ENCODE measurements at regions not wholly inside any gene's neighbourhood (a gene's known extent, or its start where the extent isn't known, plus 50 kb on each side); places are given as distances from the start of the nearest gene placed in this dataset.

GRCh38 chr6:133026705-133027104 is 212.3 kb downstream of the RPS12 start:
- H3K4me3 ChIP-seq = no peak overlapping the region
- no peak overlapping the region for H3K27ac ChIP-seq
- no peaks in the 10 kb centered on the region for H3K36me3 ChIP-seq
- DNase-seq (ENCODE audit: low read depth in 1 of 2, low spot score in 2 of 2) = no peak
- no peaks in the 10 kb centered on the region for H3K4me1 ChIP-seq (replicated peaks)
- no peaks in the 10 kb centered on the region for H3K9me3 ChIP-seq (replicated peaks)
- no peaks in the 10 kb centered on the region for H3K27me3 ChIP-seq (replicated peaks)

DNA sequence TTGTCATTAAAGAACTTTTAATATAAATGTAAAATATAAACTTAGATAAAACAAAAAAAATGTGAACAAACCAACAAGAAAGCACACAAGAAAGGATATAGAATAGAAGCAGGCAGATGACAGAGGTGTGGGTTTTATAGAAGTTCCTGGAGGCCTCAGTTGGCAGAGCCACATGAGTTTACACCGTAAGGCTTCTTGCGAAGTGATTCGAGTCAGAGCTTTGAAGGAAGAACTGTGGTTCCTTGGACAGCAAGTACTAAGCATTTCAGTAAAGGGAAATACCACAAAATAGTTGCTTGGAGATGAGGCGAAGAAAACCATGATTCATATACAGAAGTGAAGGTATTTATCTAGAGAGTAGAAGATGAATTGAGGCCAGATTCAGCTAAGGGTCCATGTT is 207.9 kb upstream of the EYA4 start:
- no peak for DNase-seq (ENCODE audit: low read depth in 1 of 2, low spot score in 2 of 2)
- H3K4me1 ChIP-seq (replicated peaks) = no peaks in the 10 kb centered on the region

DNA sequence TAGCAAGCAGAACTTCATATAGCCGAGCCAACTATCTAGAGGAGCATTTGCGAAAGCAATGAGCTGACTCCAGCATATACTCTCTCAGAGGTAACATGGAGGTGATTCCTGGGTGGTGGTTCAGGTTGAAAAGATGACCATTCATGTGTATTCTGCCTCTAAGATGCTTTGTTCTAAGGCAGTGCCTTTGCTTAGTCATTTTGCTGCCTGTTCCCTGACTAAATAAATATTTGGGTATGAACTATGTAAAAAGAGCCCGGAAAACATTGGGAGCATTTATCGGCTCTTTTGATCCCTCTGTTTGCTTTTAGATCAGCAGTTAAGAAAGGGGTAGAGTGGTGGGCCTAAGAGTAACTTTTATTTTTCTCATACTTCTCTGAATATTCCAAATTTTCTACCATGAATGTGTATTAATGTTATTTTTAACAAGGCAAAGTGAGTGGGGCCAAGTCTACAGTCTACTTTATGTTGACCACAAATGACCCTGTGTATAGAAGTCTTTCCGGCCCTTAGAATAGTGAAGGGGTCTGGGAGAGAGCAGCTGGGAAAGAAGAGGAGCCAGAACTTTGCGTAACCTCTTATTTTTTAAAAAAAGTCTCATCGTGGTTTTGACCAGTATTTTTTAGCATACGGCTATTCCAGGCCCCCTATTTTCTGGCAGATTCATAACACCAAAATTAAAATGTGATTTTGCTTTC is 206.5 kb upstream of the EYA4 start:
- Histone ChIP-seq H3K27ac (no peak overlapping the region), H3K4me1 (replicated peaks) (no peaks in the 10 kb centered on the region), H3K36me3 (no peaks in the 10 kb centered on the region), H3K27me3 (replicated peaks) (no peaks in the 10 kb centered on the region), H3K4me3 (no peak overlapping the region), H3K9me3 (replicated peaks) (no peaks in the 10 kb centered on the region)
- no peak for DNase-seq (ENCODE audit: low read depth in 1 of 2, low spot score in 2 of 2)

More for the DNA sequence above, 207.9 kb upstream of the EYA4 start:
- H3K27ac ChIP-seq = no peak overlapping the region
- H3K9me3 ChIP-seq (replicated peaks) = no peaks in the 10 kb centered on the region
- no peak overlapping the region for H3K4me3 ChIP-seq
- no peaks in the 10 kb centered on the region for H3K36me3 ChIP-seq
- no peaks in the 10 kb centered on the region for H3K27me3 ChIP-seq (replicated peaks)

DNA sequence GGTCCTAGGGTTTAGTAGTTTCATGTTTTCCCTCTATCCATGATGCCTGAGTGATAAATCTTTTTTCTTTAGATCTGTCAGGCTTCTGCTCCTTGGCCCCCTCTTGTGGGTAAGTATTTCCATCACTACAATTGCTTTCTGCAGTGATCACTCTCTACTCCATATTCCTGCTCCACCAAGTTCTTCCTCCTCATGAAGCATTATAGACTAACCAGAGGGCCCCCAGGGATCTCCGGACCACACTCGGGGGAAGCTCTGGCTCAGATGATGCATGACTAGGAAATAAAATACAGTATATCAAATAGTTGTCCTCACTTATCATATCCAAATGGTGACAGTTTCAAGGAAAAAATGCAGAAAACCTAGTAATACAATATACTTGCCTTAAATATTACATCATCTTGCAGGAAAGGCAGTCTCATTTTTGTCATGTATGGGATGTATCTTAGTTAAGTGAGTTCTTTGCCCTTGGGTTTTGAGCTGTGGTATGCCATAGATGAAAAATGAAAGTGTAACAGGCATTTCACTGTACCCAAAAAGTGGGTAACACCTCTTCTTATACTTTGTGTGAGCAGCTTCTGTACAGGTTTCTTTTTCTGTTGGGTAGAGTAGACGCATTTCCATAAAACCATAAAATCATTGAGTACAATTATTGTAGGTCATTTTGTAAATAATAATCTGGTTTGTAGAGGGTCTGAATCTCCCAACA is 200.9 kb upstream of the EYA4 start:
- no peak for DNase-seq (ENCODE audit: low read depth in 1 of 2, low spot score in 2 of 2)
- H3K27me3 ChIP-seq (replicated peaks) = 0 out of 2 replicates have a peak, but pooled peaks cover 3% of the 10 kb centered on the region
- H3K36me3 ChIP-seq = no peaks in the 10 kb centered on the region

GRCh38 chr6:133040803-133041419 is 200.2 kb upstream of the EYA4 start:
- Histone ChIP-seq H3K4me1 (replicated peaks) (no peaks in the 10 kb centered on the region), H3K4me3 (no peak overlapping the region), H3K9me3 (replicated peaks) (no peaks in the 10 kb centered on the region), H3K27ac (no peak overlapping the region), H3K36me3 (no peaks in the 10 kb centered on the region), H3K27me3 (replicated peaks) (0 out of 2 replicates have a peak, but pooled peaks cover 4% of the 10 kb centered on the region)
- no peak for DNase-seq (ENCODE audit: low read depth in 1 of 2, low spot score in 2 of 2)

More for the DNA sequence above, 200.9 kb upstream of the EYA4 start:
- H3K9me3 ChIP-seq (replicated peaks) = no peaks in the 10 kb centered on the region
- H3K27ac ChIP-seq = no peak overlapping the region
- no peak overlapping the region for H3K4me3 ChIP-seq
- no peaks in the 10 kb centered on the region for H3K4me1 ChIP-seq (replicated peaks)

- no peak for DNase-seq (ENCODE audit: low read depth in 1 of 2, low spot score in 2 of 2)
- Histone ChIP-seq H3K9me3 (replicated peaks) (no peaks in the 10 kb centered on the region), H3K27ac (no peak overlapping the region), H3K4me3 (no peak overlapping the region), H3K27me3 (replicated peaks) (0 out of 2 replicates have a peak, but pooled peaks cover 4% of the 10 kb centered on the region), H3K4me1 (replicated peaks) (no peaks in the 10 kb centered on the region), H3K36me3 (no peaks in the 10 kb centered on the region)
Observed at GRCh38 chr6:133042550-133043120, 198.5 kb upstream of the EYA4 start.

DNA sequence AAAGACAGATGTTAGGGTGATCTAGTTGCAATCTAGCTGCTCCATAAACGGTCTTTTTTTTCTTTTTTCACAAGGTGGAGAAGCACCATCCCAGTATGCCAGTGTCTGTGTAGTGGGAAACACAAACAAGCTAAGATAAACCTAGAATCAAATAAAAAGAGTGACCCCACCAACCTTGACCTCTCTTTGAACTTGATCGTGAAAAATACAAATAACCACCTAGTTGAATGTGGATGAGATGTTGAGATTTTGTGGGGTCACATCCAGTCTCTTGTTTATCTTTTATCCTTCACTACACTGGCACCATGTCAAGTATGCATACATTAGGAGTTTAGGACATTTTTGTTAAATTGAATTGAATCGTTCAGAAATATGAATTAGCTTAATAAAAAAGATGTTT is 194.6 kb upstream of the EYA4 start:
- H3K4me3 ChIP-seq = no peak overlapping the region
- H3K27me3 ChIP-seq (replicated peaks) = 0 out of 2 replicates have a peak, but pooled peaks cover 4% of the 10 kb centered on the region
- DNase-seq (ENCODE audit: low read depth in 1 of 2, low spot score in 2 of 2) = no peak

DNA sequence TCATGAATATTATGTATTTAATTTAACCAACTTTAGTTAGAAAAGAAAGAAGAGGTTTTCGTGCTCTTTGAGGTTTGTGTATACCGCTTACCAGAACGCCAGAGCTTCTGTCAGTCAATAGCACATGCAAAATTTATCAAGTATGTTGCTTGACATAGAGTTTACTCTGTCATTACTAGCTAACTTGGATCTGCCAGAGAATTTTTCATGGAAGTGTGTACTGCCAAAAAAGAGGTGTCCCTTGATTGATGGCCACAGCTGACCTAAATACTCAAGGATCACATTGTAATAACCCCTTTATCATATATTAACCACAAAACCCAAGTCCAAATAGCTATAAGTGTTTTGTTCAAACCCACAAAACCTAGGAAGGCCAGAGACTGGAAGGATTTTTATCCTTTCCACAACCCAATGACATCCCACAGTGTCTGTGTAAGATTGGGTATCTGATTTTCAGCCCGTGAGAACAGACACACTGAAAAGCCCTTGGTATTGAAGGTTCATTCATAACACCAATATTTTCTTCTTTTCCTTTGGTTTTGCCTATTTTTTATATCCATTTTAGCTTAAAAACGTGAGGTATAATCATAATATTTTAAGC is 194.0 kb upstream of the EYA4 start:
- no peak overlapping the region for H3K4me3 ChIP-seq
- no peak for DNase-seq (ENCODE audit: low read depth in 1 of 2, low spot score in 2 of 2)
- H3K36me3 ChIP-seq = no peaks in the 10 kb centered on the region
- H3K4me1 ChIP-seq (replicated peaks) = no peaks in the 10 kb centered on the region
- 0 out of 2 replicates have a peak, but pooled peaks cover 4% of the 10 kb centered on the region for H3K27me3 ChIP-seq (replicated peaks)
- no peaks in the 10 kb centered on the region for H3K9me3 ChIP-seq (replicated peaks)
- H3K27ac ChIP-seq = no peak overlapping the region

More for the DNA sequence above, 194.6 kb upstream of the EYA4 start:
- Histone ChIP-seq H3K27ac (no peak overlapping the region), H3K36me3 (no peaks in the 10 kb centered on the region), H3K4me1 (replicated peaks) (no peaks in the 10 kb centered on the region), H3K9me3 (replicated peaks) (no peaks in the 10 kb centered on the region)

DNA sequence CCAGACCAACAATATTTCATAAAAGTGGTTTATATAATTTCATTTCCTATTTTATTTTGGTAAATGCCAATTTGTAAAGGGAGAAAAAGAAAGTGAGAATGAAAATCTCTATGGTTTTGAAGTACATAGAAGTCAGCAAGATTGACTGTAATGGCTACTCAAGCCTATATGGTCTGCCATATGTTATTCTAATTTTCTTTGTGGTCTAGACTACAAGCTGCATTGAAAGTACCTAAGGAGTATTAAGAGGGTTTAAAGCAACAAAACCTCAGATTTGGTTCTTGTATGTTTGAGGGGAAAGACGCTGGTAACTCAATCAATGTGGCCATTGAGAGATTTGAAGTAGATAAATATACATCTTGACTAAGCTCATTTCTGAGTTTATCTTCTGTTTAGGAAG is 193.5 kb upstream of the EYA4 start:
- Histone ChIP-seq H3K27me3 (replicated peaks) (0 out of 2 replicates have a peak, but pooled peaks cover 4% of the 10 kb centered on the region), H3K9me3 (replicated peaks) (no peaks in the 10 kb centered on the region), H3K36me3 (no peaks in the 10 kb centered on the region), H3K27ac (no peak overlapping the region), H3K4me3 (no peak overlapping the region), H3K4me1 (replicated peaks) (no peaks in the 10 kb centered on the region)
- DNase-seq (ENCODE audit: low read depth in 1 of 2, low spot score in 2 of 2) = no peak

DNA sequence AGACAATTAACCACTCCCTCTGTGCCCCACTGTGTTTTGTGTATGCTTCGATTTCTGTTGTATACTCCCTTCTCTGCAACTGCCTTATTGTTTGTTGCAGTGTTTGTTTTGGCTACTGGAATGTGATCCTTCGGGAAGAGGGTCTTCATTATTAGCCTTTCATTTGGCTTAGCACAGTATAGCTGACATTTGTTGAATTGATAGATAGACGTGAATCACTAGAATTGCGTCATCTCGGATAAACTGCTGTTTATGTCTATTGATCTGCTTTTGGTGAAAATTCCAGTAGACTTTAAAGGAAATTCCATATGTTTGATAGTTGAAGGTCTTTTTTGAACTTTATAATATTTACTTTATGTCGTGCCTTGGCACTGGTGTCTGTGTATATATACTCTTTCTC is 189.9 kb upstream of the EYA4 start:
- H3K27ac ChIP-seq = no peak overlapping the region
- H3K4me1 ChIP-seq (replicated peaks) = no peaks in the 10 kb centered on the region
- no peaks in the 10 kb centered on the region for H3K27me3 ChIP-seq (replicated peaks)
- H3K36me3 ChIP-seq = no peaks in the 10 kb centered on the region
- H3K9me3 ChIP-seq (replicated peaks) = no peaks in the 10 kb centered on the region
- no peak for DNase-seq (ENCODE audit: low read depth in 1 of 2, low spot score in 2 of 2)
- no peak overlapping the region for H3K4me3 ChIP-seq

DNA sequence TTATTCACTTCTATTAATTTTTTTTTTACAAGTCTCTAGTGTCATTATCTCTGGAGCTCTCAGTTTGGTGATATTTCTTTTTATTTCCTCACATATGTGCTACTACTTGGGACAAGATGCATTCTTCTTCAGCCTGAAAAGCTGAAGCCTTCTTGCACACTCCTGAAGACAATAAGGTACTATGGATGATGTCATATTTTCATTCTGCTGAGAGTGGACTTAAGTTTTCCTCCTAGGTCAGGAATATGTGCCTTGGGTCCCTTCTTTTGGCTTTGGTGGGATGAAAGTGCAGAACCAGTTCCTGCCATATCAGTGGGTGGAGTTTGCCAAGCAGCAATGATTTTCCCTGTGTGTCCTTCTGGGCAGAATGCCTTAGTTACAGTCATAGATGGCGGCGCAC is 188.7 kb upstream of the EYA4 start:
- H3K27ac ChIP-seq = no peak overlapping the region
- H3K36me3 ChIP-seq = no peaks in the 10 kb centered on the region
- H3K27me3 ChIP-seq (replicated peaks) = no peaks in the 10 kb centered on the region
- no peaks in the 10 kb centered on the region for H3K4me1 ChIP-seq (replicated peaks)
- DNase-seq (ENCODE audit: low read depth in 1 of 2, low spot score in 2 of 2) = no peak
- H3K4me3 ChIP-seq = no peak overlapping the region
- H3K9me3 ChIP-seq (replicated peaks) = no peaks in the 10 kb centered on the region

DNA sequence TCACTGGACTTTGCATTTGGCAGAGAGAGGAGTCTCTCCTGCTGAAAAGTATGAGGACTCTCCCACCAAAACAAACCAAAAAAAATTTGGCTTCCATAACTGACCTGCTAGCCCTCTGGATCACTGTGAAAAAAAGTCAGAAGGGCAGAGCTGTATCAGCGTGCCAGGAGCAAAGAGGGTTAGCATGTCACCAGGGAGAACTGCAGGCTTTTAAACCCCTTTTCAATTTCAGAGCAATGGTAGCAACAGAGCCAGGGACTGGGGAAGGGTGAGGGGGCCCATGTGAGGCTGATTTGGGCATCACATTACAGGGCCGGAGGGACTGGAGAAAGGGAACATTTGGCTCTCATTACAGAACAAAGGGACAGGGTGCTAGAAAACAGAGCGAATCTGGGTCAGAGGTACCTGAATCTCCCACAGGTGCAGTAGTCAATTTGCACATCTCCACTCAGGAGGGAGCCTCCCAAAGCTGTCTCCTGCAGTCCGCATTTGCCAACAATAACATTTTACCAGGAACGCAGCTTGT is 185.7 kb upstream of the EYA4 start:
- no peak for DNase-seq (ENCODE audit: low read depth in 1 of 2, low spot score in 2 of 2)
- Histone ChIP-seq H3K4me1 (replicated peaks) (no peaks in the 10 kb centered on the region), H3K27me3 (replicated peaks) (0 out of 2 replicates have a peak, but pooled peaks cover 2% of the 10 kb centered on the region), H3K9me3 (replicated peaks) (no peaks in the 10 kb centered on the region), H3K36me3 (no peaks in the 10 kb centered on the region), H3K4me3 (no peak overlapping the region), H3K27ac (no peak overlapping the region)

GRCh38 chr6:133057352-133057751 is 183.8 kb upstream of the EYA4 start:
- no peaks in the 10 kb centered on the region for H3K36me3 ChIP-seq
- H3K4me1 ChIP-seq (replicated peaks) = no peaks in the 10 kb centered on the region
- no peak overlapping the region for H3K4me3 ChIP-seq
- no peak overlapping the region for H3K27ac ChIP-seq
- 0 out of 2 replicates have a peak, but pooled peaks cover 2% of the 10 kb centered on the region for H3K27me3 ChIP-seq (replicated peaks)
- DNase-seq (ENCODE audit: low read depth in 1 of 2, low spot score in 2 of 2) = no peak
- no peaks in the 10 kb centered on the region for H3K9me3 ChIP-seq (replicated peaks)

All from SJSA1 (cell line).